Pancreas (tissue), 10 donors: ENCODE measurements at regions not wholly inside any gene's neighbourhood (a gene's known extent, or its start where the extent isn't known, plus 50 kb on each side); places are given as distances from the start of the nearest gene placed in this dataset.

Experiments
- ATAC-seq, 4 donors: fragments of 200-7000 bp; cut with Tn5 transposase; one replicate each; pipeline versions ENCODE4 v1.8.0 to v1.9.1; 2020; ENCODE audit warnings: mild to moderate bottlenecking in 4 of 4, moderate library complexity in 4 of 4
- DNase-seq, 6 donors: peaks; one replicate each; pipeline ENCODE4 v3.0.0-alpha.2; 2020
- FAIRE-seq: peaks from 2 replicates; lab custom pipeline; 2012; peaks lifted over from hg19 to GRCh38; lab: Jason Lieb, UNC
- H3K27ac ChIP-seq, 4 donors: fragments of 200-600 bp; sonication (generic); 1 replicate in 3 of 4; 2 replicates in 1 of 4; pipeline versions ENCODE4 v1.5.0 to v1.8.0; 2020
- H3K27me3 ChIP-seq, 4 donors: fragments of 200-600 bp; one replicate each; pipeline ENCODE4 v1.8.0; 2021
- H3K36me3 ChIP-seq, 3 donors: fragments of 200-600 bp; sonication (generic) in 1 of 3; one replicate each; pipeline versions ENCODE4 v1.5.0 to v1.8.0; 2020 to 2021
- H3K4me1 ChIP-seq, 3 donors: fragments of 200-600 bp; one replicate each; pipeline ENCODE4 v1.8.0; 2021
- H3K4me3 ChIP-seq, 4 donors: fragments of 200-600 bp; sonication (generic) in 2 of 4; one replicate each; pipeline versions ENCODE4 v1.5.0 to v1.8.0; 2020 to 2021
- H3K9me3 ChIP-seq, 4 donors: fragments of 200-600 bp; one replicate each; pipeline ENCODE4 v1.8.0; 2021
- CTCF ChIP-seq, 4 donors: fragments of 200-600 bp; sonication (generic) in 3 of 4; IDR thresholded peaks; one replicate each; pipeline versions ENCODE4 v1.5.0 to v1.8.0; 2021; ENCODE audit warnings: antibody characterized with exemption in 4 of 4
- WGBS, 2 donors: extraction: QIAGEN DNeasy Blood & Tissue Kit; methylation state at CpG; one replicate each; pipeline ENCODE4 v1.1.7; 2013; 5-methylcytosine and 5-hydroxymethylcytosine counted together
- intact Hi-C, 3 donors: fragments of 100-400 bp; cut with DNase I; formaldehyde crosslinking; loops; one replicate each; pipeline versions ENCODE4 v1.11.1 to v1.14.2; 2022
- donor health status: healthy with polysubstance abuse.
- donor health status: DM: no; HTN: no; CAD: no; lungs with moderate emphysema.
- donor health status: DM: no; HTN: no; CAD: no.
- donor health status: control.
- donor health status: control.
- donor health status: Bipolar disorder and iron deficiency.
- donor health status: DM: yes; HTN: yes; CAD: no.
- donor health status: DM: no; HTN: no; CAD: no.
- donor health status: DM: no; HTN: no; CAD: no.
- donor health status: DM: yes; HTN: yes; CAD: no.

GRCh38 chr20:57811374-57812020 lies 101.7 kb upstream of the PMEPA1 start:
- H3K4me3 ChIP-seq = no peak overlapping the region
- DNase-seq (peak in 4 of 6 donors; percentile 30 to 45 (median 34)), ATAC-seq (peak; percentile 60 to 80 (median 71)), FAIRE-seq (no peak)
- 21 to 23% methylated on average over 9 of the region's 9 CpGs for WGBS, 2 donors
- H3K9me3 ChIP-seq = no peaks in the 10 kb centered on the region
- H3K27me3 ChIP-seq = no peaks in the 10 kb centered on the region
- intact Hi-C loops = no loop called here
- no peaks in the 10 kb centered on the region for H3K4me1 ChIP-seq
- H3K36me3 ChIP-seq = no peaks in the 10 kb centered on the region
- no peak for TF ChIP-seq CTCF (IDR thresholded peaks at IDR 0.05)
- H3K27ac ChIP-seq = no peak overlapping the region

- WGBS, 2 donors = 67 to 68% methylated on average over 26 of the region's 26 CpGs
- TF ChIP-seq CTCF (IDR thresholded peaks at IDR 0.05) = no peak
- intact Hi-C loops = no loop called here
- peak in 1 of 6 donors; percentile 25 for DNase-seq
- peak in 3 of 4 donors; percentile 43 to 77 (median 54) for ATAC-seq
- H3K9me3 ChIP-seq = no peaks in the 10 kb centered on the region
- no peak for FAIRE-seq
- no peaks in the 10 kb centered on the region for H3K36me3 ChIP-seq
- no peak overlapping the region for H3K4me3 ChIP-seq
- no peaks in the 10 kb centered on the region for H3K27me3 ChIP-seq
- H3K27ac ChIP-seq = no peak overlapping the region
- no peaks in the 10 kb centered on the region for H3K4me1 ChIP-seq
These were observed 100.9 kb upstream of the PMEPA1 start for GRCh38 chr20:57810511-57811373.

- no peak for TF ChIP-seq CTCF (IDR thresholded peaks at IDR 0.05)
- Histone ChIP-seq H3K27ac (no peak overlapping the region), H3K36me3 (no peaks in the 10 kb centered on the region), H3K4me3 (no peak overlapping the region), H3K27me3 (no peaks in the 10 kb centered on the region), H3K9me3 (no peaks in the 10 kb centered on the region), H3K4me1 (no peaks in the 10 kb centered on the region)
- 66 to 71% methylated on average over 14 of the region's 14 CpGs for WGBS, 2 donors
- no peak for DNase-seq
- FAIRE-seq = no peak
- no peak for ATAC-seq
- intact Hi-C loops = no loop called here
These were observed 99.9 kb upstream of the PMEPA1 start for GRCh38 chr20:57809661-57810172.

- Histone ChIP-seq H3K9me3 (no peaks in the 10 kb centered on the region), H3K27ac (no peak overlapping the region), H3K4me3 (no peak overlapping the region), H3K36me3 (no peaks in the 10 kb centered on the region), H3K27me3 (no peaks in the 10 kb centered on the region), H3K4me1 (no peaks in the 10 kb centered on the region)
- 67 to 85% methylated on average over 5 of the region's 5 CpGs for WGBS, 2 donors
- intact Hi-C loops = no loop called here
- ATAC-seq (no peak), DNase-seq (no peak), FAIRE-seq (no peak)
- TF ChIP-seq CTCF (IDR thresholded peaks at IDR 0.05) = no peak
These were observed 99.3 kb upstream of the PMEPA1 start for GRCh38 chr20:57809149-57809548.
